Trophoblast cell (in vitro differentiated cells and primary cell): ENCODE measurements at regions not wholly inside any gene's neighbourhood (a gene's known extent, or its start where the extent isn't known, plus 50 kb on each side); places are given as distances from the start of the nearest gene placed in this dataset.
"Not testable (repeated sequence)": the region's sequence is repeated elsewhere in the genome, so short reads cannot be mapped to it uniquely, and the experiment has no call there.

Experiments
- DNase-seq, 2 donors: peaks; one replicate each; pipeline ENCODE4 v3.0.0-alpha.2; 2016
- H2AFZ ChIP-seq: 2 replicates; pipeline ENCODE4 v1.6.1; 2013; ENCODE audit warnings: low read length, moderate library complexity, mild to moderate bottlenecking; ENCODE audit not compliant: insufficient read depth, poor library complexity
- H2AK5ac ChIP-seq: 2 replicates; pipeline ENCODE4 v1.6.1; 2013; ENCODE audit warnings: mild to moderate bottlenecking, low read length
- H2BK120ac ChIP-seq: 2 replicates; pipeline ENCODE4 v1.6.1; 2013; ENCODE audit warnings: low read length, mild to moderate bottlenecking, moderate library complexity; ENCODE audit not compliant: insufficient read depth, poor library complexity
- H2BK12ac ChIP-seq: 2 replicates; pipeline ENCODE4 v1.6.1; 2013; ENCODE audit warnings: mild to moderate bottlenecking, low read length, moderate library complexity
- H2BK5ac ChIP-seq: 2 replicates; pipeline ENCODE4 v1.6.1; 2013; ENCODE audit warnings: low read length, low read depth, moderate library complexity, mild to moderate bottlenecking; ENCODE audit not compliant: poor library complexity
- H3K14ac ChIP-seq: 2 replicates; pipeline ENCODE4 v1.6.1; 2013; ENCODE audit warnings: mild to moderate bottlenecking, low read length
- H3K18ac ChIP-seq: 2 replicates; pipeline ENCODE4 v1.6.1; 2013; ENCODE audit warnings: mild to moderate bottlenecking, low read length
- H3K23ac ChIP-seq: 2 replicates; pipeline ENCODE4 v1.6.1; 2013; ENCODE audit warnings: low read length
- H3K27ac ChIP-seq: 2 replicates; pipeline ENCODE4 v1.5.1; 2013; ENCODE audit warnings: low read depth, mild to moderate bottlenecking, inconsistent platforms, low read length, moderate library complexity
- H3K27me3 ChIP-seq: 2 replicates; pipeline ENCODE4 v1.6.1; 2013; ENCODE audit warnings: inconsistent platforms, mild to moderate bottlenecking, low read length, moderate library complexity; ENCODE audit not compliant: insufficient read depth
- H3K36me3 ChIP-seq, 2 experiments: 1 replicate in 1 of 2; 2 replicates in 1 of 2; pipeline ENCODE4 v1.6.1; 2013; ENCODE audit warnings: low read length in 2 of 2, mild to moderate bottlenecking in 2 of 2, moderate library complexity in 1 of 2; ENCODE audit not compliant: insufficient read depth in 2 of 2, control insufficient read depth in 1 of 2
- H3K4ac ChIP-seq: 2 replicates; pipeline ENCODE4 v1.6.1; 2013; ENCODE audit warnings: low read depth, mild to moderate bottlenecking, low read length, moderate library complexity
- H3K4me1 ChIP-seq, 2 experiments: 1 replicate in 1 of 2; 2 replicates in 1 of 2; pipeline ENCODE4 v1.6.1; 2013; ENCODE audit warnings: low read length in 2 of 2, mild to moderate bottlenecking in 2 of 2, moderate library complexity in 1 of 2; ENCODE audit not compliant: insufficient read depth in 2 of 2, control insufficient read depth in 1 of 2
- H3K4me2 ChIP-seq: 2 replicates; pipeline ENCODE4 v1.6.1; 2013; ENCODE audit warnings: inconsistent platforms, mild to moderate bottlenecking, low read length, moderate library complexity
- H3K4me3 ChIP-seq: 2 replicates; pipeline ENCODE4 v1.5.1; 2013; ENCODE audit warnings: mild to moderate bottlenecking, low read depth, low read length, inconsistent platforms
- H3K79me1 ChIP-seq: one replicate; pipeline ENCODE4 v1.6.1; 2013; ENCODE audit warnings: low read length
- H3K79me2 ChIP-seq: 2 replicates; pipeline ENCODE4 v1.6.1; 2013; ENCODE audit warnings: low read length, mild to moderate bottlenecking; ENCODE audit not compliant: control insufficient read depth, insufficient read depth, poor library complexity
- H3K9ac ChIP-seq: 2 replicates; pipeline ENCODE4 v1.6.1; 2013; ENCODE audit warnings: mild to moderate bottlenecking, low read length
- H3K9me3 ChIP-seq: 2 replicates; pipeline ENCODE4 v1.6.1; 2013; ENCODE audit warnings: low read depth, mild to moderate bottlenecking, control low read depth, inconsistent platforms, low read length; ENCODE audit not compliant: insufficient read depth
- H4K12ac ChIP-seq: 2 replicates; pipeline ENCODE4 v1.6.1; 2013; ENCODE audit warnings: low read depth, mild to moderate bottlenecking, low read length, moderate library complexity
- H4K8ac ChIP-seq: 2 replicates; pipeline ENCODE4 v1.6.1; 2013; ENCODE audit warnings: low read depth, mild to moderate bottlenecking, low read length, moderate library complexity
- H4K91ac ChIP-seq: one replicate; pipeline ENCODE4 v1.6.1; 2013; ENCODE audit warnings: low read depth, mild to moderate bottlenecking, low read length, moderate library complexity
- WGBS: extraction: QIAGEN DNeasy Blood & Tissue Kit; methylation state at CpG from one replicate; pipeline ENCODE4 v1.1.7; 2013; ENCODE audit warnings: missing lambda C conversion rate; ENCODE audit not compliant: insufficient read length, insufficient coverage; ENCODE audit errors: extremely low coverage; 5-methylcytosine and 5-hydroxymethylcytosine counted together

DNA sequence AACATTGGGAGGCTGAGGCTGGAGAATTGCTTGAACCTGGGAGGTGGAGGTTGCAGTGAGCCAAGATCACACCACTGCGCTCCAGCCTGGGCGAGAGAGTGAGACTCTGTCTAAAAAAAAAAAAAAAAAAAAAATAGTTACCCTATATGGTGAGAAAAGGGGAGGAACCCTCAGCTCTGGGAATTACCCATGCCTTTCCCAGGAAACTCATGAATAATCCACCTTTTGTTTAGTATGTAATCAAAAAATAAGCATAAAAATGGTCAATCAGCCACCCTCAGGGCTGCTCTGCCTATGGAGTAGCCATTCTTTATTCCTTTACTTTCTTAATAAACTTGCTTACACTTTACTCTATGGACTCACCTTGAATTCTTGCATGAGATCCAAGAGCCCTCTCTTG is 140.4 kb downstream of the FHIP1A start:
- not testable (repeated sequence) for H3K14ac ChIP-seq, H3K18ac ChIP-seq, H3K9me3 ChIP-seq, DNase-seq, H3K79me1 ChIP-seq, H3K4ac ChIP-seq, H3K9ac ChIP-seq, H3K4me2 ChIP-seq, H4K91ac ChIP-seq, H2BK12ac ChIP-seq, H3K79me2 ChIP-seq, H2AK5ac ChIP-seq, H3K36me3 ChIP-seq, H3K27me3 ChIP-seq, H3K4me1 ChIP-seq, H4K12ac ChIP-seq, H2BK5ac ChIP-seq, H2BK120ac ChIP-seq, H4K8ac ChIP-seq, H3K4me3 ChIP-seq, H2AFZ ChIP-seq, H3K23ac ChIP-seq, H3K27ac ChIP-seq
- no CpG with 5 or more reads among the region's 2 CpGs for WGBS

DNA sequence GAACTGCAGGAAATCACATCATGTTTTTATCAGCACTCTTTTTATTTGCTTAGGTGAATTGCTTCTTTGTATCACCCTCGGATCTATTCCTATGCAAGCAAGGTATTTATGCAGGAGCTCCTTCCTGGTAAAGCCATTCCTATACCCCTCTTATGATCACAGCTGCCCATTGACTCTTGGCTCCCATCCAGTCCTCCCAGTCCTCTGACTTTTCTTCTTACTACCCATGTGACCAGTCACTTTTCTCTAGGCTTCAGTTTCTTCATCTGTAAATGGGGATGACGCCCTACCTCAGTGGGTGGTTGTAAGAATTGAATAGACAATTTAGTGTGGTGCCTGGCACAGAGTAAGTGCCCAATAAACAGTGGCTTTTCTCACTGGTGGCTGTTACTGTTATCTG is 144.9 kb downstream of the FHIP1A start:
- no peak overlapping the region for H4K8ac ChIP-seq
- no peak overlapping the region for H3K4me2 ChIP-seq
- no peak overlapping the region for H4K91ac ChIP-seq
- no peak overlapping the region for H3K4ac ChIP-seq
- H4K12ac ChIP-seq: no peak overlapping the region
- H2BK12ac ChIP-seq: no peak overlapping the region
- H3K4me1 ChIP-seq: no peaks in the 10 kb centered on the region
- no peak for DNase-seq
- no peak overlapping the region for H2AFZ ChIP-seq
- H3K27me3 ChIP-seq: no peaks in the 10 kb centered on the region
- no peak overlapping the region for H3K4me3 ChIP-seq
- H3K9me3 ChIP-seq: peaks cover 3% of the 10 kb centered on the region
- WGBS: no CpG with 5 or more reads among the region's 2 CpGs
- no peak overlapping the region for H2BK120ac ChIP-seq
- no peaks in the 10 kb centered on the region for H3K79me1 ChIP-seq
- H3K36me3 ChIP-seq: no peaks in the 10 kb centered on the region
- no peak overlapping the region for H3K18ac ChIP-seq
- H3K79me2 ChIP-seq: no peaks in the 10 kb centered on the region
- H3K9ac ChIP-seq: no peak overlapping the region
- H2AK5ac ChIP-seq: no peak overlapping the region
- no peak overlapping the region for H3K27ac ChIP-seq
- no peak overlapping the region for H2BK5ac ChIP-seq
- no peak overlapping the region for H3K23ac ChIP-seq
- H3K14ac ChIP-seq: no peak overlapping the region

DNA sequence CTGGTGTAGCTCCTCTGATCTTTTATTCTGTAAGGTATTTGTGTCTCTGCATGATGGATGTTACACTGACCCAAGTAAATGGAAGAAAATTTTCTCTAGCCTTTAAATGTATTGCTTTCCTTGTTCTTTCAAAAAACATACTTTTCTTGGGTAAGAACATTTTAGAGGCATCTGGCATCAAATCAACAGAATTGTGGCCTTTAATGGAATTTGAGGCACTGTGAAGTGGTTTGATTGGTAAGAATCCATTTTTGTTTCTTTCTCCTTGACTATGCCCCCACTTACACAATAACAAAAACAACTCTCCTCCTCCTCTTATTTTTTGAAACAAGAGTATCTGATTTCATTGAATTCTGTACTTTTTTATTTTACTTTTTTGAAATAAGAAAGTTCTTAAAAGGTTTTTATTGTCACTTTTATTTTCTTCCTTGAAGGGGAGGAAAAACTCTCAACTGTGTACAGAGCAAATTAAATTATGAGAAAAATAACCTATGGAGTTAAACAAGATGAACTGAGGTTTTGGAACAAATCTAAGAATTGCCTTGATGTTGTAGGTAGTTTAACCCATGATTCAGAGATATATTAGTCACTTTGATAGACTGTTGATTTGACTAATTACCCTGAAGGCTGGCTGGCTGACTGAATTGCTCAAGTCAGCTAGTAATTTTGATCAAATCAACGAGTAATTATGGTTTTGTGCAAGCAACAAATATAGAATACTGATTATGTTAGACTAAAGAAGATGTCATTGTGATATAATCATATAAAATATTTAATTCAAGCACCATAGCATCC is 146.4 kb downstream of the FHIP1A start:
- WGBS: no CpG with 5 or more reads among the region's 1 CpG
- Histone ChIP-seq H2BK12ac (no peak overlapping the region), H3K9ac (no peak overlapping the region), H3K79me2 (no peaks in the 10 kb centered on the region), H3K4me1 (no peaks in the 10 kb centered on the region), H3K14ac (no peak overlapping the region), H3K4ac (no peak overlapping the region), H4K91ac (no peak overlapping the region), H4K12ac (no peak overlapping the region), H3K23ac (no peak overlapping the region), H3K18ac (no peak overlapping the region), H3K9me3 (peaks cover 2% of the 10 kb centered on the region), H2BK5ac (no peak overlapping the region), H3K4me3 (no peak overlapping the region), H2BK120ac (no peak overlapping the region), H2AK5ac (no peak overlapping the region), H3K27ac (no peak overlapping the region), H3K36me3 (no peaks in the 10 kb centered on the region), H3K27me3 (no peaks in the 10 kb centered on the region), H3K4me2 (no peak overlapping the region), H4K8ac (no peak overlapping the region), H3K79me1 (no peaks in the 10 kb centered on the region), H2AFZ (no peak overlapping the region)
- no peak for DNase-seq

DNA sequence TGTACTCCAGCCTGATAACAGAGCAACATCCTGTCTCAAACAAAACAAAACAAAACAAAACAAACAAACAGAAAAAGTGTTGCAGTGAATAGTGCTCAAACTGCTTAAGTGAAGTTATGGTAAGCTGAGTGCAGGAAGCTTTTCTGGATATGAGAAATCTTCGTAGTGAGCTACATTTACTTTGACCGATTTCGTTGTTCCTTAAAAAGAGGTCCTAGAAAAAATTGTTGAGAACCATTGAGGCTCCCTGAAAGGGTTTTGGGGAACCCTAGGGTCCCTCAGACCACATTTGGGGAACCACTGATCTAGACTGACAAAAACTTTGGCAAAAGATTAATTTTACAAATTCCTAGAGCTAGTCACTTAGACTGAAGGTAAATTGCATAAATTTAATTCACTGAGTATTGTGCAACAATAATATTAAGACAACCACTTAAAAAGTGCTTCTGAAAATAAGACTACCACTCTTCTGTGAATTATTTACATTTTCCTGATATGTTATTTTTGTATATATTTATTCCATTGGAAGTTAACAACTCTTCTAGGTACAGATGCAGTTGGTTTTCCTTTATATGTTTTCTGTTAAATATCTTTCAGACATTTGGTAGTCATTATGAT is 149.6 kb downstream of the FHIP1A start:
- Histone ChIP-seq H3K27ac (no peak overlapping the region), H3K4me1 (no peaks in the 10 kb centered on the region), H3K23ac (no peak overlapping the region), H2BK12ac (no peak overlapping the region), H3K27me3 (no peaks in the 10 kb centered on the region), H4K8ac (no peak overlapping the region), H3K4me3 (no peak overlapping the region), H2AFZ (no peak overlapping the region), H3K79me1 (no peaks in the 10 kb centered on the region), H4K12ac (no peak overlapping the region), H3K18ac (no peak overlapping the region), H3K9ac (no peak overlapping the region), H3K79me2 (no peaks in the 10 kb centered on the region), H4K91ac (no peak overlapping the region), H3K14ac (no peak overlapping the region), H3K9me3 (no peaks in the 10 kb centered on the region), H2BK5ac (no peak overlapping the region), H3K36me3 (no peaks in the 10 kb centered on the region), H3K4me2 (no peak overlapping the region), H2AK5ac (no peak overlapping the region), H2BK120ac (no peak overlapping the region), H3K4ac (no peak overlapping the region)
- no peak for DNase-seq
- no CpG with 5 or more reads among the region's 3 CpGs for WGBS
